Activated CD4-positive, alpha-beta T cell treated with anti-CD3 and anti-CD28 coated beads, Interleukin-2, amount 50 U/mL, for 24 hours (primary cell): ENCODE measurements at regions not wholly inside any gene's neighbourhood (a gene's known extent, or its start where the extent isn't known, plus 50 kb on each side); places are given as distances from the start of the nearest gene placed in this dataset.
"Not testable (repeated sequence)": the region's sequence is repeated elsewhere in the genome, so short reads cannot be mapped to it uniquely, and the experiment has no call there.

Experiments
- DNase-seq, 2 donors: peaks; one replicate each; pipeline ENCODE4 v3.0.0-alpha.2; 2020; ENCODE audit warnings: low read depth in 1 of 2, low spot score in 1 of 2

- DNase-seq = no peak
These were observed 190.1 kb upstream of the SPRED2 start for GRCh38 chr2:65622499-65622898.

DNA sequence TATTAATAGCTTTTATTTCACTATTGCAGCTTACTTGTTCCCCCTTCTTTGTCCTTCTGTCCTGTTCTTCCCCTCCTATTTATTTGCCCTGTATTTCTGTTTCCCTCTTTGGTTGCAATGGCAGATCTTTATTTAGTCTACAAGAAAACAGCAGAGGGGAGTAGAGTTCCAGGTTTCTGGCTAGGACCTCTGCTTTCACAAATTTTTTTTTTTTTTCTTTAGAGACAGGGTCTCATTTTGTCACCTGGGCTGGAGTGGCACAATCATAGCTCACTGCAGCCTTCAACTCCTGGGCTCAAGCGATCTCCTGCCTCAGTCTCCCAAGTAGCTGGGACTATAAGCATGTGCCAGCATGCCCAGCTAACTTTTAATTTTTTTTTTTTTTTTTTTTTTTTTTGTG lies 188.1 kb upstream of the SPRED2 start:
- DNase-seq = no peak

- no peak for DNase-seq
These were observed 187.6 kb upstream of the SPRED2 start for GRCh38 chr2:65620026-65620425.

GRCh38 chr2:65615602-65616001 lies 183.2 kb upstream of the SPRED2 start:
- DNase-seq = no peak

DNA sequence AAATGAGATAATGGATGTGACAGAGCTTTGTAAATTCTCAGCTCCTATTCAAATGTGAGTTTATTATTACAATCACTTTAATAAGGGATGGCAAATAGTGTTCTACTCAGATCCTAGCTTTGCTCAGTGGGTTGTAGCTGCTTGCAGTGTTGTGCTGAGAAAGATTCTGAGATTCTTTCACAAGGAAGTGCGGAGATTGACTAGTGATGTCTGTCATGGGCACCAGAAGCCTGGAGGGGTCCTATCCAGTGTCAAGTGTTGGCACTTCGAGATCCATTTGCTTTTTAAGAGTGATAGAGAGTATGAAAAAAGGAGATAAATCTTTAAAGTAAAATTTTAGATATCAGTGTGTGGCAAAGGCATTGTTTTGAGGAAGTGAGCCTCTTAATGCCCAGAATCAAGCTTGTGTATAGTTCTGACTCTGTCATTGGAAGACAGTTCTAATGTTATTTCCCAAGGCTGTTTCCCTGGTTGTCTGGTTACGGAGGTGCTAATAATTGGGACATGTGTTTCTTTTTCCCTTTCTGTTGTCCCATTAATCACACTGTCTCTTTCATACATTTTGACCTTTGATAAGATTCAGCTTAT lies 181.7 kb upstream of the SPRED2 start:
- DNase-seq = no peak

- DNase-seq = no peak
These were observed 179.1 kb upstream of the SPRED2 start for GRCh38 chr2:65611488-65611887.

GRCh38 chr2:65608916-65609315 lies 176.5 kb upstream of the SPRED2 start:
- no peak for DNase-seq

- DNase-seq = no peak
These were observed 176.1 kb upstream of the SPRED2 start for GRCh38 chr2:65608466-65608865.

GRCh38 chr2:65607662-65608305 lies 175.4 kb upstream of the SPRED2 start:
- no peak for DNase-seq

DNA sequence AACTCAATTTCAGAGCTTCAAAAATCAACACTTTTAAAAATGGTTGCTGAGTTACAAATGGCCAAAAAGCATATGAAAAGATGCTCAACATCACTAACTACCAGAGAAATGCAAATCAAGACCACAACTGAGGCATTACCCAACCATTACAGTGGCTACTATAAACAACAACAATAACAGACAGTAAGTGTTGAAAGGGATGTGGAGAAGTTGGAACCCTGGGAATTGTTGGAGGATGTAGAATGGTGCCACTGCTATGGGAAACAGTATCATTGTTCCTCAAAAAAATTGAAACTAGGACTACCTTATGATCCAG lies 173.3 kb upstream of the SPRED2 start:
- no peak for DNase-seq

DNA sequence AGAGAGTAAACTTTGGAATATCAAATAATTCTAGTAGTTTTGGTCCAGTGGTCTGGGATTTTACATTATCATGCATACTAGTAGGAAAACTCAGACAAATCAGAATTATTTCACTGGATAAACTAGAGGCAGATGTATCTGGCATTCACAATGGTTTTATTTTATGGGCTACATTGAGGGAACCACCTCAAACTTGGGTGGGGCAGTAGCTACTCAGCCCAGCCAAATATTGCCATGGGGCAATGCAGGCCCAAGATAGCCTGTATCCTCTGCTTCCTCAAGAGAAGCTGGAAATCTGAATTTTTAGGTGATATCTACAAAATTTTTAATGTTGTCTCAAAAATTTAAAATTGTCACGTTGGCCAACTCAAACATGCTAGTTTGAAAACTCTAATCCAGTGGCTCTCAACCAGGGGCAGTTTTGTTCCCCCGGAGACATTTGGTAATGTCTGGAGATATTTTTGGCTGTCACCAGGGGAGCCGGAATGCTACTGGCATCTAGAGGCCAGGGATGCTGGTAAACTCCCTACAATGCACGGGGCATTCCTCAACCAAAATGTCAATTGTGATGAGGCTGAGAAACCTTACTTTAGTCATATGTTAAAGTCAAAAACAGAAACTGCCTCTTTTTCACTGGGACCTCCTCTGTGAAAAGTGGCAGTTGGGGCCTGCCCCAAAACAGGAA lies 172.8 kb upstream of the SPRED2 start:
- no peak for DNase-seq

DNA sequence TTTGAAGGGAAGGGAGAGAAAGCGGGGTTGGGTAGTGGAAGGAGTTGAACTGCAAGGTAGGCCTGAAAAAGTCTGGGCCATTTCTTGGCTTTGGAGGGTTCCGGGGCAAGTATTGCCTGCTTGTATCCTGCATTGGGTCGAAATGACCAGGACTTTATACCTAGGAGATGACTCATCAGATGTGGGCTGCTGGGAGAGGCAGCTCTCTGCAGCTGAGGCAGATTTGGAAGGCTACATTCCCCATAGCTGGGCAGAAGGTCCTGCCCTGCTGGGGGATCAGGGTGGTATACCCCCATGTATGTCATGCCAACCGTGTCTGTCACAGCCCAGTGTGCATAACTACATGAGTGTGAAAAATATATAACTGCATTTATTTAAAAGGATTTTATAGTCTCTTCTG lies 171.8 kb upstream of the SPRED2 start:
- no peak for DNase-seq

GRCh38 chr2:65602603-65603235 lies 170.3 kb upstream of the SPRED2 start:
- DNase-seq = no peak

DNA sequence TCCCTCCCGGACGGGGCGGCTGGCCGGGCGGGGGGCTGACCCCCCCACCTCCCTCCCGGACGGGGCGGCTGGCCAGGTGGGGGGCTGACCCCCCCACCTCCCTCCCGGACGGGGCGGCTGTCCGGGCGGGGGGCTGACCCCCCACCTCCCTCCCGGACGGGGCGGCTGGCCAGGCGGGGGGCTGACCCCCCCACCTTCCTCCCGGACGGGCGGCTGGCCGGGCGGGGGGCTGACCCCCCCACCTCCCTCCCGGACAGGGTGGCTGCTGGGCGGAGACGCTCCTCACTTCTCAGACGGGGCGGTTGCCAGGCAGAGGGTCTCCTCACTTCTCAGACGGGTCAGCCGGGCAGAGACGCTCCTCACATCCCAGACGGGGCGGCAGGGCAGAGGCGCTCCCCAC lies 168.5 kb upstream of the SPRED2 start:
- not testable (repeated sequence) for DNase-seq

GRCh38 chr2:65600351-65600750 lies 168.0 kb upstream of the SPRED2 start:
- DNase-seq = not testable (repeated sequence)

DNA sequence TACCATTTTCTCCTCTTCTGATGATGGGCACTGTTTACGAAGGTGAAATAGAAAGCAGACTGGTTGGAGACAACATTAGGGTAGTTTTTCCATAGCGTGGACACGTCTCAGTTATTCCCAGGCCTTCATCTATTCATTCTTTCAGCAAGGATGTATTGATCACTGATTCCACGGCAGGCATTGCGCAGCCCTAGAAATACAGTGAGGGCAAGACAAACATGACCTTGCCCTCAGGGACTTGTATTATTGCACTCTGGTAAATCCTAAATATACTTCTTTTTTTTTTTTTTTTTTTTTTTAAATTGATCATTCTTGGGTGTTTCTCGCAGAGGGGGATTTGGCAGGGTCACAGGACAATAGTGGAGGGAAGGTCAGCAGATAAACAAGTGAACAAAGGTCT lies 167.3 kb upstream of the SPRED2 start:
- DNase-seq = no peak

DNA sequence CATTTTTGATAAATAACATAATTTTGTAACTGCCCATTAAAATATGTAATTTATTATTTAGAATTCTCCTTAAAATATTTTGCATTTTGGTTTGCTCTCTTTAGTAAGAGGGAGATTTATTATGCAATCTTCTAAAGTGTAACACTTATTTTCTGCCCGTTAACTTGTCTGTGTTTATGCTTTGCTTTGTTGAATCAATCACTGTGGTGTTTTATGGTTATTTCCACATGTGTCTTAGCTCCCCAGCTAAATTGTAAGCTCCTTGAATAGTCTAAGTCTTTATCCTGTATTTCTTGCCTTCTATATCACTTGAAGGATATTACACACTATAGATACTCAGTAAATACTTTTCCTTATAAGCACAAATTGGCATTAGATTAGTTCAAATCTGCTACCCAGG lies 166.6 kb upstream of the SPRED2 start:
- DNase-seq = no peak

DNA sequence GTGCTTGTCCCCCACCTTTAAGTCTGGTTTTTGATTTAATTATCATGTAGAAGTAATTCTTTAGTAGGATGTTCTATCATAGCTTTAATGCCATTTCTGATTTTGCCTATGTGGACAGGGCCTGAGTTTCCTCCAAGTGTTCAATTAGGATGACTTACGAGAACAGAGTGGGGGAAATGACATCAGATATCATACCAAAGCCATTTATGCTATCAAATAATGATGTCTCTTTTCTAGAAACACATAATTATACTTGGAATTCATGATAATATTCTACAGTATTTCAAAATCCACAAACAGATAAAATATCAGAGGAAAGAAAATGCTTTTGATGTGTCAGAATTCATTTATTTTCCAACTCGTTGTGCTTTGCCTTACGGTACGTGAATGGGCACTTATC lies 165.9 kb upstream of the SPRED2 start:
- DNase-seq = no peak

- no peak for DNase-seq
These were observed 163.2 kb upstream of the SPRED2 start for GRCh38 chr2:65595630-65596029.

DNA sequence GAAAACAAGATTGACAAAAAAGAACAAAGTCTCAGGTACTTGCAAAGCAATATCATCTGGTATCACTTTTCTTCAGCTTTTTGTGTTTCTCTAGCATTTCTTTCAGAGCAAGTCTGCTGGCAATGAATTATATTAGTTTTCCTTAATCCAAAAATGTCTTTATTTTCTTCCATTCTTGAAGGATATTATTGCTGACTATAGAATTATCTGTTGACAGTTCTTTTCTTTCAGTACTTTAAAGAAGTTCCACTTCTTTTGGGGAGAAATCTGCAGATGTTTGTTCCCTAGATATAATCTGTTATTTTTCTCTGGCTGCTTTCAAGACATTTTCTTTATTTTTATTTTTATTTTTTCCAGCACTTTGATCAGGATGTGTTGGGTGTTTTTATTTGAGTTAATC lies 161.8 kb upstream of the SPRED2 start:
- DNase-seq = no peak

DNA sequence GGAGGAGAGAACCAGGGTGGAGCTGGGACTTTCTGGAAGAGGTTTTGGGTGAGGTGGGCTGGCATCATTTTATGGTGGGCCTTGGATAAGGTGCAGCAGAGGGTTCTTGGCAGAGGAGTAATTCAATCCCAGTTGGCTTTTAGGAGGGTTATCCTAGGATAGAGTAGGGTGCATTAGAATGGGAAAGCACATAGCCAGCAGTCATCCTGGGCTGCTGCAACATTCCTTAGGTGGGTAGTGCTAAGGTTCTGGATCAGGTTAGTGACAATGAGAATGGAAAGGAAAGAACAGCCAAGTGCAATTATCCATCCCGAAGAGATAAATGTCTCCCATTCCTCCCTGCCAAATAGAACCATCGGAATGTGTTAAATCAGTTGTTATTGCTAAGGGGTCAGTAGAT lies 157.3 kb upstream of the SPRED2 start:
- no peak for DNase-seq

DNA sequence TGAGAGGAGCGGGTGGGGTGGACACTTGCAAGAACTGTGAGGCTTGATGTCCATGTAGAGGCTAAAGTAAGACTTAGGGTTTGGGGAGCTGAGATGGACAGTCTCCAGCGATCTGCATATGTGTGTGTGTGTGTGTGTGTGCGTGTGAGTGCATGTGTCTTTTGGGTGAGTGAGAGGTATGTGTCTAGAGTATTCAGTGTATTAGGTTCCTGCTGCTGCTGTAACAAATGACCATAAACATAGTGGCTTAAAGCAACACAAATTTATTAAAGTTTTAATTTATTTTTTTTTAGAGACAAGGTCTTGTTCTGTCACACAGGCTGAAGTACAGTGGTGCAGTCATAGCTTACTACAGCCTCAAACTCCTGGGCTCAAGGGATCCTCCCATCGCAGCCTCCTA lies 155.4 kb upstream of the SPRED2 start:
- DNase-seq = no peak
